Keratinocyte (primary cell): ENCODE measurements at regions not wholly inside any gene's neighbourhood (a gene's known extent, or its start where the extent isn't known, plus 50 kb on each side); places are given as distances from the start of the nearest gene placed in this dataset.

ENCODE experiments used
- DNase-seq: peaks from one replicate; pipeline ENCODE4 v3.0.0-alpha.2; 2011; ENCODE audit warnings: low read depth, missing footprints, low spot score
- FAIRE-seq: peaks from 2 replicates; lab custom pipeline; 2011; peaks lifted over from hg19 to GRCh38; lab: Jason Lieb, UNC
- H2AFZ ChIP-seq: 2 replicates; pipeline ENCODE4 v1.6.0; 2012; ENCODE audit warnings: low read length, control low read depth, inconsistent platforms; ENCODE audit not compliant: control insufficient read depth
- H3K27ac ChIP-seq: 2 replicates; pipeline ENCODE4 v1.5.1; 2011; ENCODE audit warnings: low read length; ENCODE audit not compliant: control insufficient read depth, insufficient read depth
- H3K27me3 ChIP-seq: 3 replicates; pipeline ENCODE4 v1.6.0; 2011; ENCODE audit warnings: low read length; ENCODE audit not compliant: control insufficient read depth, insufficient read depth; ENCODE audit errors: extremely low read depth
- H3K36me3 ChIP-seq, 2 experiments: 2 replicates in 1 of 2; 3 replicates in 1 of 2; pipeline ENCODE4 v1.5.1; 2011; ENCODE audit warnings: low read length in 2 of 2, mild to moderate bottlenecking in 1 of 2; ENCODE audit not compliant: control insufficient read depth in 2 of 2, insufficient read depth in 2 of 2; ENCODE audit errors: extremely low read depth in 1 of 2
- H3K4me1 ChIP-seq: 3 replicates; pipeline ENCODE4 v1.5.1; 2011; ENCODE audit warnings: low read length; ENCODE audit not compliant: control insufficient read depth, insufficient read depth; ENCODE audit errors: extremely low read depth
- H3K4me2 ChIP-seq: 3 replicates; pipeline ENCODE4 v1.6.0; 2011; ENCODE audit warnings: low read depth, low read length; ENCODE audit not compliant: control insufficient read depth, insufficient read depth; ENCODE audit errors: extremely low read depth
- H3K4me3 ChIP-seq, 3 experiments: fragments of 200-600 bp in 1 of 3; sonication (generic) in 1 of 3; 2 replicates in 2 of 3; 3 replicates in 1 of 3; pipeline ENCODE4 v1.5.1; 2011 to 2016; ENCODE audit warnings: low read length in 3 of 3, mild to moderate bottlenecking in 3 of 3, control low read depth in 2 of 3, inconsistent platforms in 1 of 3, low read depth in 1 of 3, mixed read lengths in 1 of 3, mixed run types in 1 of 3, moderate library complexity in 1 of 3; ENCODE audit not compliant: control insufficient read depth in 2 of 3, insufficient read depth in 2 of 3; ENCODE audit errors: extremely low read depth in 1 of 3
- H3K79me2 ChIP-seq: 2 replicates; pipeline ENCODE4 v1.6.0; 2012; ENCODE audit warnings: low read length; ENCODE audit not compliant: control insufficient read depth, insufficient read depth
- H3K9ac ChIP-seq: 3 replicates; pipeline ENCODE4 v1.6.0; 2011; ENCODE audit warnings: low read length; ENCODE audit not compliant: control insufficient read depth, insufficient read depth; ENCODE audit errors: extremely low read depth
- H3K9me1 ChIP-seq: 3 replicates; pipeline ENCODE4 v1.6.0; 2011; ENCODE audit warnings: low read length; ENCODE audit not compliant: control insufficient read depth, insufficient read depth; ENCODE audit errors: extremely low read depth
- H3K9me3 ChIP-seq: 2 replicates; pipeline ENCODE4 v1.5.1; 2012; ENCODE audit warnings: low read depth, low read length; ENCODE audit not compliant: control insufficient read depth
- H4K20me1 ChIP-seq: 3 replicates; pipeline ENCODE4 v1.6.0; 2011; ENCODE audit warnings: low read length; ENCODE audit not compliant: control insufficient read depth, insufficient read depth; ENCODE audit errors: extremely low read depth
- EZH2 ChIP-seq: IDR thresholded peaks from one replicate; pipeline ENCODE4 v1.6.1; 2012; ENCODE audit warnings: inconsistent platforms, mild to moderate bottlenecking, low read length, moderate library complexity
- dilution Hi-C: fragments of 300-500 bp; cut with MboI; formaldehyde crosslinking; loops from one replicate; pipeline ENCODE4 v1.7.0; 2020; ENCODE audit warnings: low sequenced_read_pairs; ENCODE audit not compliant: extremely low pct_ligation_motif_present
- TF ChIP-seq, protein P1 (sequence below), 3 experiments: IDR thresholded peaks in 1 of 3; conservative IDR thresholded peaks in 1 of 3; optimal IDR thresholded peaks in 1 of 3; 2 replicates in 2 of 3; 3 replicates in 1 of 3; pipeline versions ENCODE3 to v1.5.1; 2011; ENCODE audit warnings: low read length in 3 of 3, mild to moderate bottlenecking in 3 of 3, moderate library complexity in 2 of 3, control low read depth in 1 of 3, inconsistent platforms in 1 of 3; ENCODE audit not compliant: insufficient read depth in 2 of 3; ENCODE audit errors: extremely low read depth in 1 of 3

DNA sequence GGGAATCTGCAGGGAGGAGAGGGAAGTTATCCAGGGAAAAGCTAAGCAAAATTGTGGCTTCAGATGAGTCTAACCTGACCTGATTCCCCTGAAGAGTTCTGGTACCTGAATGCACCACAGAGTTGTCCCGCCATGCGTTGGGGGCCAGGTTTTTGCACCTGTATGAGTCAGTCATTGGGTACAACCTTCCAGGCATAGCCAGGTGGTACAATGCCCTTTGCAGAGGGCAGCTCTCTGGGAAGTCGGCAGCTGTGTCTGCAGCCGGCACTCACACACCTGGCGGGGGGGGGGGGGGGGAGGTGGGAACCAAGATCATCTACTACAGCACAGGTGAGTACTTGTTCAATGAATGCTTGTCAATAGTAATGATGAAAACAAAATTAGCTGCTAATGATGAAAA lies 52.5 kb upstream of the GTF3A start:
- H4K20me1 ChIP-seq: no peaks in the 10 kb centered on the region
- no peak for FAIRE-seq

DNA sequence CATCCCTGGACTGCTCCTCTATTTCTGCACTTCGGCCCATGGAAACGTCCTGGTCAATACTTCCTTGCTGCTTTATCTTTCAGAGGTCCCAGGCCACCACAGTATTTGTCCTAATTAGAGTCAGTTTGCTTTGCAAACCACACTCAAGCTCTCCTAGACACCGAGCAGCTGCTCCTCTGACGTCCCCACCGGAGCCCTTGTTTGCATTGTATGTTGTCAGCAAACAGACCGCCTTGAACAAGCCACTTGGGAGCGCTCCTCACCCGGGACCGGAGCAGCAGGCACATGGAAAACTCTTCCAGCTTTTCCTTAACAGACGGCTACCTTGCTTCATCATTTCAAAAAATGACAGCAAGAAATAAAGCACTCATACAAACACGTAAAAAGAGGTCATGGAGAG lies 51.5 kb upstream of the GTF3A start:
- Histone ChIP-seq H3K27ac (no peak overlapping the region), H3K27me3 (peaks cover 9% of the 10 kb centered on the region), H3K9me1 (no peaks in the 10 kb centered on the region), H3K79me2 (no peaks in the 10 kb centered on the region), H3K4me2 (no peak overlapping the region), H3K9ac (no peak overlapping the region), H2AFZ (no peak overlapping the region), H4K20me1 (no peaks in the 10 kb centered on the region), H3K4me3 (no peak overlapping the region), H3K4me1 (no peaks in the 10 kb centered on the region), H3K36me3 (no peaks in the 10 kb centered on the region), H3K9me3 (no peaks in the 10 kb centered on the region)
- FAIRE-seq (no peak), DNase-seq (no peak)
- no peak for TF ChIP-seq EZH2
- TF ChIP-seq, protein P1, sequence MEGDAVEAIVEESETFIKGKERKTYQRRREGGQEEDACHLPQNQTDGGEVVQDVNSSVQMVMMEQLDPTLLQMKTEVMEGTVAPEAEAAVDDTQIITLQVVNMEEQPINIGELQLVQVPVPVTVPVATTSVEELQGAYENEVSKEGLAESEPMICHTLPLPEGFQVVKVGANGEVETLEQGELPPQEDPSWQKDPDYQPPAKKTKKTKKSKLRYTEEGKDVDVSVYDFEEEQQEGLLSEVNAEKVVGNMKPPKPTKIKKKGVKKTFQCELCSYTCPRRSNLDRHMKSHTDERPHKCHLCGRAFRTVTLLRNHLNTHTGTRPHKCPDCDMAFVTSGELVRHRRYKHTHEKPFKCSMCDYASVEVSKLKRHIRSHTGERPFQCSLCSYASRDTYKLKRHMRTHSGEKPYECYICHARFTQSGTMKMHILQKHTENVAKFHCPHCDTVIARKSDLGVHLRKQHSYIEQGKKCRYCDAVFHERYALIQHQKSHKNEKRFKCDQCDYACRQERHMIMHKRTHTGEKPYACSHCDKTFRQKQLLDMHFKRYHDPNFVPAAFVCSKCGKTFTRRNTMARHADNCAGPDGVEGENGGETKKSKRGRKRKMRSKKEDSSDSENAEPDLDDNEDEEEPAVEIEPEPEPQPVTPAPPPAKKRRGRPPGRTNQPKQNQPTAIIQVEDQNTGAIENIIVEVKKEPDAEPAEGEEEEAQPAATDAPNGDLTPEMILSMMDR (optimal IDR thresholded peaks at IDR 0.05 in 1 of 3, IDR thresholded peaks at IDR 0.05 in 1 of 3, conservative IDR thresholded peaks at IDR 0.05 in 1 of 3; ENCODE audit: extremely low read depth in 1 of 3, insufficient read depth in 2 of 3, low read length in 3 of 3): no peak
- dilution Hi-C loops: no loop called here

More for the DNA sequence above, 52.5 kb upstream of the GTF3A start:
- no peak overlapping the region for H3K4me3 ChIP-seq
- H3K27me3 ChIP-seq: peaks cover 12% of the 10 kb centered on the region
- no peak for TF ChIP-seq EZH2
- TF ChIP-seq, protein P1 (optimal IDR thresholded peaks at IDR 0.05 in 1 of 3, IDR thresholded peaks at IDR 0.05 in 1 of 3, conservative IDR thresholded peaks at IDR 0.05 in 1 of 3; ENCODE audit: extremely low read depth in 1 of 3, insufficient read depth in 2 of 3, low read length in 3 of 3): no peak
- H3K9me1 ChIP-seq: no peaks in the 10 kb centered on the region
- H3K4me2 ChIP-seq: no peak overlapping the region
- dilution Hi-C loops: no loop called here
- DNase-seq: no peak
- no peaks in the 10 kb centered on the region for H3K79me2 ChIP-seq
- no peak overlapping the region for H2AFZ ChIP-seq
- no peaks in the 10 kb centered on the region for H3K36me3 ChIP-seq
- H3K27ac ChIP-seq: no peak overlapping the region
- no peak overlapping the region for H3K9ac ChIP-seq
- H3K9me3 ChIP-seq: no peaks in the 10 kb centered on the region
- no peaks in the 10 kb centered on the region for H3K4me1 ChIP-seq
